Fibroblast of upper back skin (primary cell): ENCODE measurements at regions not wholly inside any gene's neighbourhood (a gene's known extent, or its start where the extent isn't known, plus 50 kb on each side); places are given as distances from the start of the nearest gene placed in this dataset.

ENCODE experiments used
- DNase-seq: peaks from one replicate; pipeline ENCODE4 v3.0.0-alpha.2; 2013

- peak; percentile 3 for DNase-seq
Measured at GRCh38 chr10:9625304-9625703, 1392.4 kb upstream of the CELF2 start.

GRCh38 chr10:9634466-9634865, 1383.2 kb upstream of the CELF2 start:
- peak; percentile 69 for DNase-seq

- peak; percentile 51 for DNase-seq
Measured at GRCh38 chr10:9635691-9636090, 1382.0 kb upstream of the CELF2 start.

- DNase-seq: no peak
Measured at GRCh38 chr10:9636216-9636615, 1381.5 kb upstream of the CELF2 start.

- DNase-seq: no peak
Measured at GRCh38 chr10:9643782-9644181, 1373.9 kb upstream of the CELF2 start.

- DNase-seq: no peak
Measured at GRCh38 chr10:9645404-9645803, 1372.3 kb upstream of the CELF2 start.

- no peak for DNase-seq
Measured at GRCh38 chr10:9645928-9646600, 1371.6 kb upstream of the CELF2 start.

GRCh38 chr10:9654261-9654660, 1363.4 kb upstream of the CELF2 start:
- DNase-seq: no peak

- DNase-seq: no peak
Measured at GRCh38 chr10:9656386-9656785, 1361.3 kb upstream of the CELF2 start.

- no peak for DNase-seq
Measured at GRCh38 chr10:9656996-9657395, 1360.7 kb upstream of the CELF2 start.

- no peak for DNase-seq
Measured at GRCh38 chr10:9657530-9657929, 1360.1 kb upstream of the CELF2 start.

GRCh38 chr10:9668411-9668810, 1349.3 kb upstream of the CELF2 start:
- no peak for DNase-seq

GRCh38 chr10:9670911-9671310, 1346.8 kb upstream of the CELF2 start:
- DNase-seq: no peak

GRCh38 chr10:9681655-9682054, 1336.0 kb upstream of the CELF2 start:
- DNase-seq: no peak

- no peak for DNase-seq
Measured at GRCh38 chr10:9682802-9683201, 1334.9 kb upstream of the CELF2 start.

GRCh38 chr10:9684186-9684585, 1333.5 kb upstream of the CELF2 start:
- no peak for DNase-seq

- DNase-seq: no peak
Measured at GRCh38 chr10:9685596-9685995, 1332.1 kb upstream of the CELF2 start.

- no peak for DNase-seq
Measured at GRCh38 chr10:9688711-9689110, 1329.0 kb upstream of the CELF2 start.

- no peak for DNase-seq
Measured at GRCh38 chr10:9707216-9707615, 1310.5 kb upstream of the CELF2 start.

GRCh38 chr10:9709849-9710248, 1307.8 kb upstream of the CELF2 start:
- DNase-seq: peak; percentile 21

GRCh38 chr10:9712393-9712792, 1305.3 kb upstream of the CELF2 start:
- DNase-seq: no peak

- no peak for DNase-seq
Measured at GRCh38 chr10:9719246-9719645, 1298.4 kb upstream of the CELF2 start.

GRCh38 chr10:9733766-9734165, 1283.9 kb upstream of the CELF2 start:
- no peak for DNase-seq

- no peak for DNase-seq
Measured at GRCh38 chr10:9734218-9734617, 1283.5 kb upstream of the CELF2 start.

GRCh38 chr10:9735731-9736130, 1281.9 kb upstream of the CELF2 start:
- DNase-seq: no peak

- no peak for DNase-seq
Measured at GRCh38 chr10:9743639-9744038, 1274.0 kb upstream of the CELF2 start.
